Endothelial cell (in vitro differentiated cells): ENCODE measurements at regions not wholly inside any gene's neighbourhood (a gene's known extent, or its start where the extent isn't known, plus 50 kb on each side); places are given as distances from the start of the nearest gene placed in this dataset.
"Not testable (repeated sequence)": the region's sequence is repeated elsewhere in the genome, so short reads cannot be mapped to it uniquely, and the experiment has no call there.

Source experiments
- DNase-seq: peaks from one replicate; pipeline ENCODE4 v3.0.0; 2021; ENCODE audit warnings: low spot score
- H3K27ac Mint-ChIP-seq: one replicate; pipeline ENCODE4 v1.8.0; 2021; ENCODE audit warnings: mixed read lengths, inconsistent platforms; ENCODE audit not compliant: unreplicated experiment
- H3K27me3 Mint-ChIP-seq: one replicate; pipeline ENCODE4 v1.8.0; 2021; ENCODE audit warnings: mild to moderate bottlenecking, moderate library complexity, mixed read lengths, inconsistent platforms; ENCODE audit not compliant: unreplicated experiment
- H3K36me3 Mint-ChIP-seq: one replicate; pipeline ENCODE4 v1.8.0; 2021; ENCODE audit warnings: mild to moderate bottlenecking, low read depth, mixed read lengths, inconsistent platforms; ENCODE audit not compliant: unreplicated experiment
- H3K4me1 Mint-ChIP-seq: one replicate; pipeline ENCODE4 v1.8.0; 2021; ENCODE audit warnings: mild to moderate bottlenecking, mixed read lengths, inconsistent platforms; ENCODE audit not compliant: unreplicated experiment
- H3K4me3 Mint-ChIP-seq: one replicate; pipeline ENCODE4 v1.8.0; 2021; ENCODE audit warnings: mild to moderate bottlenecking, mixed read lengths, inconsistent platforms; ENCODE audit not compliant: unreplicated experiment
- H3K9me3 Mint-ChIP-seq: one replicate; pipeline ENCODE4 v1.8.0; 2021; ENCODE audit warnings: mixed read lengths, inconsistent platforms; ENCODE audit not compliant: unreplicated experiment
- CTCF ChIP-seq: fragments of 200-600 bp; sonication (generic); IDR thresholded peaks from one replicate; pipeline ENCODE4 v1.5.0; 2021; ENCODE audit warnings: antibody characterized with exemption; ENCODE audit not compliant: unreplicated experiment

GRCh38 chr5:50343715-50344114, 97.4 kb downstream of the EMB start:
- Mint-ChIP-seq H3K9me3 (peaks cover 5% of the 10 kb centered on the region), H3K4me1 (no peaks in the 10 kb centered on the region)
- TF ChIP-seq CTCF = no peak

GRCh38 chr5:50340757-50341156, 100.3 kb downstream of the EMB start:
- DNase-seq = no peak
- Mint-ChIP-seq H3K4me1 (no peaks in the 10 kb centered on the region), H3K27ac (no peak overlapping the region), H3K4me3 (no peak overlapping the region), H3K27me3 (no peaks in the 10 kb centered on the region), H3K36me3 (no peaks in the 10 kb centered on the region), H3K9me3 (peaks cover 5% of the 10 kb centered on the region)
- no peak for TF ChIP-seq CTCF

More at GRCh38 chr5:50343715-50344114, 97.4 kb downstream of the EMB start:
- Mint-ChIP-seq H3K27ac (no peak overlapping the region), H3K27me3 (no peaks in the 10 kb centered on the region), H3K4me3 (no peak overlapping the region), H3K36me3 (no peaks in the 10 kb centered on the region)
- DNase-seq = no peak

GRCh38 chr5:50330633-50331032, 110.5 kb downstream of the EMB start:
- peaks cover 21% of the 10 kb centered on the region for H3K9me3 Mint-ChIP-seq
- not testable (repeated sequence) for H3K36me3 Mint-ChIP-seq, DNase-seq, H3K27ac Mint-ChIP-seq, H3K4me3 Mint-ChIP-seq, H3K27me3 Mint-ChIP-seq, H3K4me1 Mint-ChIP-seq

- no peak for DNase-seq
- peaks cover 3% of the 10 kb centered on the region for H3K27me3 Mint-ChIP-seq
Observed at GRCh38 chr5:50328193-50328729, 112.8 kb downstream of the EMB start.

GRCh38 chr5:50325237-50325832, 115.8 kb downstream of the EMB start:
- Mint-ChIP-seq H3K27ac (no peak overlapping the region), H3K27me3 (no peaks in the 10 kb centered on the region), H3K36me3 (peaks cover 11% of the 10 kb centered on the region), H3K9me3 (peaks cover 9% of the 10 kb centered on the region), H3K4me3 (no peak overlapping the region), H3K4me1 (no peaks in the 10 kb centered on the region)
- DNase-seq = peak; percentile 7
- TF ChIP-seq CTCF = peak; percentile 93

More at GRCh38 chr5:50328193-50328729, 112.8 kb downstream of the EMB start:
- Mint-ChIP-seq H3K4me1 (no peaks in the 10 kb centered on the region), H3K4me3 (no peak overlapping the region), H3K9me3 (peaks cover 18% of the 10 kb centered on the region), H3K27ac (no peak overlapping the region), H3K36me3 (peaks cover 7% of the 10 kb centered on the region)
- no peak for TF ChIP-seq CTCF
